ENCODE measurements at regions not wholly inside any gene's neighbourhood (a gene's known extent, or its start where the extent isn't known, plus 50 kb on each side); places are given as distances from the start of the nearest gene placed in this dataset.
A peak's percentile ranks its signal among the peaks of the same experiment; 100 is the strongest.
"Not testable (repeated sequence)": the region's sequence is repeated elsewhere in the genome, so short reads cannot be mapped to it uniquely, and the experiment has no call there.

GRCh38 chr3:184440151-184440550, 60.3 kb downstream of the CHRD start:
- DNase-seq, result no peak

GRCh38 chr3:184441202-184441900, 61.5 kb downstream of the CHRD start:
- no peak for DNase-seq

GRCh38 chr3:184443364-184443763, 63.5 kb downstream of the CHRD start:
- no peak for DNase-seq

DNA sequence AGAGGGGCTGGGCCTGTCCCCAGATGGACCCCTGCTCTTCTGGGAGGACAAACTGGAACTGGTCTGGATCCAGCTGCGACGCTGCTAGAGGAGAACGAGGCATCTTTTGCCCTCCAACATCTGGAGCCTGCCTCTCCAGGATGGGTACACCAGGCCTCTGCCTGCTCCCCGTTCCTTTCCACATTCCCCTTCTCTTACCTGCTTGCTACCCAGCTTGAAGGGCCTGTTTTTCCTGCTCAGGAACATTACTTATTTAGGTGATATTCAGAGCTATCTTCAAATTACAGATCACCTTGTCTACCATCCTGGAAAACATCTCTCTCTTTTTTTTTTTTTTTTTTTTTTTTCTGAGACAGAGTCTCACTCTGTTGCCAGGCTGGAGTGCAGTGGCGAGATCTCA, 64.0 kb downstream of the CHRD start:
- no peak for DNase-seq

GRCh38 chr3:184448321-184449160, 68.7 kb downstream of the CHRD start:
- DNase-seq, result no peak

DNA sequence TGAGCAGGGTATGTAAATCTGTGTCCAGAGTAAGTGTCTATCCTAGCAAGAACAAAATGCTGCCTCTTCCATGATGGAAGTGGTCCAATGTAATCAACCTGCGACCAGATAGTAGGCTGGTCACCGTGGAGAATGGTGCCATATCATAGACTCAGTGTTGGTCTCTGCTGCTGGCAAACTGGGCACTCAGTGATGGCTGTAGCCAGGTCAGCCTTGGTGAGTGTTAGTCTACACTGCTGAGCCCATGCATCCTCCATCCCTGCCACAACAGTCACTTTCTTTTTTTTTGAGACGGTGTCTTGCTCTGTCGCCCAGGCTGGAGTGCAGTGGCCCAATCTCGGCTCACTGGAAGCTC, 69.3 kb downstream of the CHRD start:
- no peak for DNase-seq

GRCh38 chr3:184450547-184450946, 70.7 kb downstream of the CHRD start:
- DNase-seq, result no peak

DNA sequence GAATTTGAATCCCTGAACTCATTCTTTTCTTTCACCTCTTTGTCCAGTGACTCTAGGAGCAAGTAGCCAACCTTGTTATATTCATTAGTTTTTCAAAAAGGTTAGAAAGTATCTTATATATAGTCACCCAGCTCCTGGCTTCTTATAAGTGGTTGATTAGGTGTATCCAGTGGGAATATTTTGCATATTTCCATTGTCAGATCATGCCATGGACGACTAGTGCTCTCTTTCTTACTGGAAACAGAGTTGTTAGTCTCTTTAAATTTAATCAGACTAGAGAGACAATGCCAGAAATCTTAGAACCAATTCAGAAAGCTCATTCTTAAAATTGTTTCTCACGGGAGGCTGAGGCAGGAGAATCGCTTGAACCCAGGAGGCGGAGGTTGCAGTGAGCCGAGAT, 73.4 kb downstream of the CHRD start:
- no peak for DNase-seq

DNA sequence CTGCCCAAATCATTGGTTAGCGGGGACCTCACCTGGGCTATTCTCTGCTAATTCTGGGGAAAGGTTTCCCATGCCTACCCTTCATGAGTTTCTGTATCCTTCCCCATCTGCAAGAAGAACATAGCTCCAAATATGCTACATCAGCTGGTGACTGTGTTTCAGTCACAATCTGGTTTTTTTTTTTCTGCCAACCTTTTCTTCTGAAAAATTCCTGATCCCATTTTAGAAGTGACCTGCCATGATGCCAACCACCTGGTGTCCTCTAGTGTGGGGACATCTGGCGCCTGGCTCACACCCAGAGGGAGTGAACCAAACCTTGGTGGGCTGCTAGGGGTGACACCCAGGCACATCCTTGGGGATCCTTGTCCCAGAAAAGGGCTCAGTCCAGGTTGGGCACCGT, 76.1 kb downstream of the CHRD start:
- no peak for DNase-seq

GRCh38 chr3:184456476-184456875, 76.6 kb downstream of the CHRD start:
- DNase-seq, result no peak

- DNase-seq, result no peak
These were observed 77.5 kb downstream of the CHRD start for GRCh38 chr3:184457329-184457728.

DNA sequence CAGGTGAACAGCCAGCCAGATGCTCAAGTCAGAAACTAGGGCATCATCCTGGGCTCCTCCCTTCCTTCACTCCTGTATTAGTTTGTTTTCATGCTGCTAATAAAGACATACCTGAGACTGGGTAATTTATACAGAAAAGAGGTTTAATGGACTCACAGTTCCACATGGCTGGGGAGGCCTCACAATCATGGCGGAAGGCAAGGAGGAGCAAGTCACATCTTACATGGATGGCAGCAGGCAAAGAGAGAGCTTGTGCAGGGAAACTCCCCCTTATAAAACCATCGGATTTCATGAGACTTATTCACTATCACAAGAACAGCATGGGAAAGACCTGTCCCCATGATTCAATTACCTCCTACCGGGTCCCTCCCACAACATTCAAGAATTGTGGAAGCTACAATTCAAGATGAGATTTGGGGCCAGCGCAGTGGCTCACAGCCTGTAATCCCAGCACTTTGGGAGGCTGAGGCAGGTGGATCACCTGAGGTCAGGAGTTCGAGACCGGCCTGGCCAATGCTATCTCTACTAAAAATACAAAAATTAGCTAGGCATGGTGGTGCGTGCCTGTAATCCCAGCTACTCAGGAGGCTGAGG, 78.0 kb downstream of the CHRD start:
- DNase-seq, result not testable (repeated sequence)

DNA sequence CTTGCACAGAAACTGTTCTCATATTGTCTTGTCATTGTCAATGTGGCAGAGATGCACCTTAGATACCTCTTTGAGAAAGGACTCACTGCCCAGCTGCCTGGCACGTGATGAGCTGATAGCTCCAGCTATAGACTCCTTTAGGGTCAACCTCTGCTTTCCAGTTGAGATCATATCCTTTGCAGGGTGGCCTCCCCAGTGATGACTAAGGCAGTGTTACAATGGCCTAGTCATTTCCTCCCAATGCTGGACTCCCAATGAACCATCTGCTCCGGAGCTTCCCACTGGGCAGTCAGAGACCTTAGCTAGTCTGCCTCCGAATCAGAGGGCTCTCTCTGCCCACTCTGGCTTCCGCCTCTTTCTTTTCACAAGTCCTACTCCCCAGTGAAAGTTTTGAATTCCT, 79.5 kb downstream of the CHRD start:
- no peak for DNase-seq

- no peak for DNase-seq
These were observed 80.4 kb downstream of the CHRD start for GRCh38 chr3:184460276-184460675.

DNA sequence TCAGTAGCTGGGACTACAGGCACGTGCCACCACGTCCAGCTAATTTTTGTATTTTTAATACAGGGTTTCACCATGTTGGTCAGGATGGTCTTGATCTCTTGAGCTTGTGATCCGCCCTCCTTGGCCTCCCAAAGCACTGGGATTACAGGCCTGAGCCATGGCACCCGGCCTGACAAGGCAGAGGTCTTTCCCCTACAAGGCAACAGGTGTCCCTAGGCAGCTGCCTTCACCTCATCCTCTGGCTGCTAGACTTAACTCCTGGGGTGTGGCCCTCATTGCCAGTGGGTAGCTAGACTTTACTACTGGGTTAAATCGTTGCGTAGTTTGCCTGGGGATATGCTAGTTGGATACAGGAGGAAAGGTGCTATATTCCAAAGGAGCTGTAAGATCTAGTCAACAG, 81.4 kb downstream of the CHRD start:
- DNase-seq, result no peak

- no peak for DNase-seq
These were observed 86.1 kb downstream of the CHRD start for GRCh38 chr3:184465883-184466412.

- DNase-seq, result peak in 1 of 6 experiments; percentile 4
These were observed 86.6 kb downstream of the CHRD start for GRCh38 chr3:184466413-184466960.

DNA sequence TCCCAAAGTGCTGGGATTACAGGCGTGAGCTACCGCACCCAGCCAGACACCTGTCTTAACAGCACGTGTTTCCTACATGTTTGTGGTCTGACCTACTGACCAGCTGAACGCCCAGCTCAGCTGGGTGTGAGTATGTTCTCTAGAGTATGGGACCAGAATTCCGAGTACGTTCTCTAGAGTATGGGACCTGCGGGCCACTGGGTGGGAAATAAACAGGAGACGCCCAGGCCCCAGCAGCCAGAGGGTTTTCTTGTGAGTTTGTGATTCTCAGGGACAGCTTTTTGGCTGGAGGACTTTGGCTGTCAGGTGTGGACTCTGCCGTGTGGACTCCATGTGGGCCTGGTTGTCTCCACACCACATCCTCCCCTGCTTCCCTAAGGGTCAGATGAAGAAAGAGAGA, 87.3 kb downstream of the CHRD start:
- DNase-seq, result no peak

GRCh38 chr3:184470551-184470950, 90.7 kb downstream of the CHRD start:
- no peak for DNase-seq

GRCh38 chr3:184471439-184471838, 90.1 kb upstream of the EPHB3 start:
- no peak for DNase-seq

- DNase-seq, result peak in 3 of 6 experiments; percentile 3 to 26 (median 12)
These were observed 88.7 kb upstream of the EPHB3 start for GRCh38 chr3:184472723-184473428.

DNA sequence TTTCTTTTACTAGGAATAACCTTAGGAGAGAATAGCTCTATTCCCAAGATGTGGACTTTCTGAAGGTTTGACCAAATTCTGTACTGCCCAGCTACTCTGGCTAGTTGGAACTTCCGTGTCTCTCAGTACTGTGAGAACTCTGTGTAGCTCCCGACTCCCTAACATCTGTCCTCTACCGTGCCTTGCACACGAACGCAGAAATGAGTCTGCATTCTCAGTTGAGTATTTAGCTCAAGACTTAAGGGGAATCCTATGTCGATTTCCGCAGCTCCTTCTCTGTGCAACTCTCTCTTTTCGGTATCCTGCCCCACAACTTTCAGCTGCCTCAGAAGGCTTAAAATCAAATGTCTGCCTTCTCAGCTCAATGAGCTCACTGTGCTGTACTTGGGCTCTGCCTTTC, 86.7 kb upstream of the EPHB3 start:
- no peak for DNase-seq

DNA sequence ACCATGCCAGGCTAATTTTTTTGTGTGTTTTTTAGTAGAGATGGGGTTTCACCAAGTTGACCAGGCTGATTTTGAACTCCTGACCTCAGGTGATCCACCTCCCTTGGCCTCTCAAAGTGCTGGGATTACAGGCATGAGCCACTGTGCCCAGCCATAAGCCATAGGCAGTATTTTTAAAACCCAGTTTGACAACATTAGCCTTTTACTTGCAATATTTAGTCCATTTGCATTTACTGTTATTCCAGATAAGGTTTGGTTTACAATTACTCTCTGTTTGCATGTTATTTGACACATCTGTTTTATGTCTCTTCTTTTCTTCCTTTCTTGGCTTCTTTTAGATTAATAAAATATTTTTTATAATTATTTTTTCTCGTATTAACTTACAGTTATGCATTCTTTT, 83.6 kb upstream of the EPHB3 start:
- no peak for DNase-seq
